ENCODE measurements at regions not wholly inside any gene's neighbourhood (a gene's known extent, or its start where the extent isn't known, plus 50 kb on each side); places are given as distances from the start of the nearest gene placed in this dataset.

DNA sequence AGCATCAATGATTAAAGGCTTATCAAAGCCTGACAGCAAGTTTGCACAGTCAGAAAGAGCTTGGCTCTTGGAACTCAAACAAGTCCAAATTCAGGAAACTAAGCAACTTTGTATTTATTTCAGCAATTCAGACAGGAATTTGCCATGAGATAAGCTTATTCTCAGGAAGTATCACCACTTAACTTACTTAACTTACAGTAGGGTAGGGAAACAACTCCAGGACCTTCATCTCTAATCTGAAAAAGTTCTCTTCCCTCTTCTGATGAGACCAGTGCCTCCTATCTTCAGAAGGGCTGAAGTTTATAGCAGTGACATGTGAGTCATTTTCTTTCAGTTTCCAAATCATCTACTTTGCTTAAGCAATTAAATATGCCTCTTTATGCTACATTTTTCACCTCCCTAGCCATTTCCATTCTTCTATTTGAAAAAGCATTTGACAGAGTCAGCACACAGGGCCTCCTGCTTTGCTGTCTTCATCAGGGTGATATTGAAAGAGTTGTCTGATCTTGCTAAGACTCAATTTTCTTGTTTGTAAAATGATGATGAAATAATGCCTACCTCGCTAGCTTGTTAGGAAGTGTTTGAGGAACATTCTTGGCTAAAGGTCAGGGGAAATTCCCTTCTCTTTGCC lies 389.5 kb downstream of the RND3 start:
- no peaks in the 10 kb centered on the region for H3K36me3 ChIP-seq (ENCODE audit: control insufficient read depth, insufficient read depth, low read length)
- no peak overlapping the region for H3K4me3 ChIP-seq (ENCODE audit: low read length)
- H3K4me1 Mint-ChIP-seq, result no peaks in the 10 kb centered on the region
- no peak for ATAC-seq
- H3K9me3 ChIP-seq (ENCODE audit: control insufficient read depth, insufficient read depth, low read length), result no peaks in the 10 kb centered on the region
- H3K27ac ChIP-seq (ENCODE audit: low read length), result no peak overlapping the region
- H3K27me3 ChIP-seq (ENCODE audit: control insufficient read depth, insufficient read depth, low read length), result no peaks in the 10 kb centered on the region
- H3K4me3 Mint-ChIP-seq, result no peak overlapping the region
- intact Hi-C loops (cut with micrococcal nuclease), result no loop called here
- no peaks in the 10 kb centered on the region for H3K36me3 Mint-ChIP-seq
- DNase-seq, result no peak
- no peak overlapping the region for H3K27ac Mint-ChIP-seq
- TF ChIP-seq CTCF (IDR thresholded peaks at IDR 0.05), result no peak
- WGBS (ENCODE audit: insufficient coverage), result 67% methylated on average over 1 of the region's 1 CpG
- no peaks in the 10 kb centered on the region for H3K4me1 ChIP-seq (ENCODE audit: control insufficient read depth, insufficient read depth, low read length)
- peaks cover 4 to 7% of the 10 kb centered on the region in 2 donors for H3K9me3 Mint-ChIP-seq
- H3K27me3 Mint-ChIP-seq (ENCODE audit: low read depth in 2 of 2), result no peaks in the 10 kb centered on the region

- intact Hi-C loops (cut with micrococcal nuclease), result no loop called here
- Mint-ChIP-seq H3K27me3 (ENCODE audit: low read depth in 2 of 2) (no peaks in the 10 kb centered on the region), H3K27ac (no peak overlapping the region), H3K36me3 (no peaks in the 10 kb centered on the region), H3K4me3 (no peak overlapping the region), H3K9me3 (peaks cover 4 to 7% of the 10 kb centered on the region in 2 donors), H3K4me1 (no peaks in the 10 kb centered on the region)
- Histone ChIP-seq H3K27ac (ENCODE audit: low read length) (no peak overlapping the region), H3K4me3 (ENCODE audit: low read length) (no peak overlapping the region), H3K36me3 (ENCODE audit: control insufficient read depth, insufficient read depth, low read length) (no peaks in the 10 kb centered on the region), H3K9me3 (ENCODE audit: control insufficient read depth, insufficient read depth, low read length) (no peaks in the 10 kb centered on the region), H3K27me3 (ENCODE audit: control insufficient read depth, insufficient read depth, low read length) (no peaks in the 10 kb centered on the region), H3K4me1 (ENCODE audit: control insufficient read depth, insufficient read depth, low read length) (no peaks in the 10 kb centered on the region)
- ATAC-seq (no peak), DNase-seq (no peak)
- TF ChIP-seq CTCF (IDR thresholded peaks at IDR 0.05), result no peak
- 92% methylated on average over 2 of the region's 3 CpGs for WGBS (ENCODE audit: insufficient coverage)
These were observed 390.1 kb downstream of the RND3 start for GRCh38 chr2:150097402-150097801.

DNA sequence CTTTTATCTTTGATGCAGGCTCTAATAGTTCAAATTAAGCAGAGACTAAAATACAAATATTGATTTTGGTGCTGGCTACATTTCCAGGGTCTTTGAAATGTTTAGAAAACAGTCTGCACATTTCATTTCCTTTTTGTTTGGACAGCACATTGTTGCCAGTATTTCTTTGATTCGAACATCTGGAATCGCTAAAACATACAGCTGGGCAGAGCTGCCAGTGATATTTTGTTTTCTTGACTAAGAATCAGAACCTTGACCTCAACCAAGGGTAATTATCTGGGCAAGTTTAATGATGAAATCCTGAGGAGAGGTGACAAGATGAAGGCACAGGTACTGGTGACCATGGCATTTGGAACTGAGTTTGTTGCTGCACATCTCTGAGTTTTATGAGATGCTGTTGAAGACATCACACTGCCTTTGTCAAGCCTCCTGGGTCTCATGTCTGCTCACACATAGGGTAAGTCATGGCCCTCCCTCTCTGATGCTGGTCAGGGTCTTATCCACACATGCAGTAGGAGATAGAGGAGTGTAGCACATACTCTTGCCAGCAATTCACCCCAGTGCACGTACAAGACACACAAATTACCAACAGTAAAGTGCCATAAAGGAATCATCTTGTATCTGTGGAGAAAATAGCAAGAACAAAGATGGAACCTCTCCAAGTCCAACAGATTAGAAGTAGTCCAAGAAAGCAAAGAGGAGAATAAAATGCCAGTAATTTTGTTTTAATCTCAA lies 391.9 kb downstream of the RND3 start:
- TF ChIP-seq CTCF (IDR thresholded peaks at IDR 0.05), result no peak
- intact Hi-C loops (cut with micrococcal nuclease), result no loop called here
- Histone ChIP-seq H3K9me3 (ENCODE audit: control insufficient read depth, insufficient read depth, low read length) (no peaks in the 10 kb centered on the region), H3K36me3 (ENCODE audit: control insufficient read depth, insufficient read depth, low read length) (no peaks in the 10 kb centered on the region), H3K4me3 (ENCODE audit: low read length) (no peak overlapping the region), H3K27me3 (ENCODE audit: control insufficient read depth, insufficient read depth, low read length) (no peaks in the 10 kb centered on the region), H3K4me1 (ENCODE audit: control insufficient read depth, insufficient read depth, low read length) (no peaks in the 10 kb centered on the region), H3K27ac (ENCODE audit: low read length) (no peak overlapping the region)
- Mint-ChIP-seq H3K27me3 (ENCODE audit: low read depth in 2 of 2) (no peaks in the 10 kb centered on the region), H3K36me3 (no peaks in the 10 kb centered on the region), H3K4me3 (no peak overlapping the region), H3K9me3 (peaks cover under 1 to 2% of the 10 kb centered on the region in 2 donors), H3K27ac (no peak overlapping the region), H3K4me1 (no peaks in the 10 kb centered on the region)
- DNase-seq (no peak), ATAC-seq (no peak)
- WGBS (ENCODE audit: insufficient coverage), result 96% methylated on average over 2 of the region's 3 CpGs
